Breast epithelium (tissue), 4 donors: ENCODE measurements at regions not wholly inside any gene's neighbourhood (a gene's known extent, or its start where the extent isn't known, plus 50 kb on each side); places are given as distances from the start of the nearest gene placed in this dataset.
"Not testable (repeated sequence)": the region's sequence is repeated elsewhere in the genome, so short reads cannot be mapped to it uniquely, and the experiment has no call there.

ENCODE experiments used
- DNase-seq, 2 donors: peaks; one replicate each; pipeline ENCODE4 v3.0.0-alpha.2; 2019; ENCODE audit warnings: low spot score in 2 of 2
- H3K27ac ChIP-seq, 2 donors: fragments of 200-600 bp; sonication (generic) in 1 of 2; one replicate each; pipeline ENCODE4 v1.5.1; 2016 to 2019; ENCODE audit warnings: mild to moderate bottlenecking in 1 of 2
- H3K27me3 ChIP-seq, 2 donors: fragments of 200-600 bp; sonication (generic) in 1 of 2; one replicate each; pipeline versions ENCODE4 v1.5.1 to v1.6.0; 2017 to 2019; ENCODE audit warnings: control low read depth in 1 of 2, mild to moderate bottlenecking in 1 of 2
- H3K36me3 ChIP-seq: fragments of 200-600 bp; one replicate; pipeline ENCODE4 v1.5.1; 2019
- H3K4me1 ChIP-seq, 2 donors: fragments of 200-600 bp; sonication (generic); one replicate each; pipeline ENCODE4 v1.5.1; 2016 to 2019; ENCODE audit warnings: control low read depth in 1 of 2
- H3K4me3 ChIP-seq, 3 donors: fragments of 200-600 bp; sonication (generic); 1 replicate in 2 of 3; 2 replicates in 1 of 3; pipeline ENCODE4 v1.5.1; 2016 to 2019; ENCODE audit warnings: mild to moderate bottlenecking in 3 of 3, moderate library complexity in 2 of 3
- H3K9me3 ChIP-seq, 2 donors: fragments of 200-600 bp; sonication (generic) in 1 of 2; one replicate each; pipeline ENCODE4 v1.5.1; 2016 to 2019; ENCODE audit warnings: control low read depth in 1 of 2
- POLR2A ChIP-seq: fragments of 450-650 bp; IDR thresholded peaks from one replicate; pipeline ENCODE4 v1.6.1; 2016; ENCODE audit warnings: antibody characterized with exemption, mild to moderate bottlenecking, moderate library complexity
- POLR2AphosphoS5 ChIP-seq, 3 donors: sonication (generic); formaldehyde crosslinking; IDR thresholded peaks; one replicate each; pipeline ENCODE4 v1.6.1; 2017; ENCODE audit warnings: antibody characterized with exemption in 3 of 3
- intact Hi-C: fragments of 100-400 bp; cut with DNase I; formaldehyde crosslinking; loops from one replicate; pipeline ENCODE4 v1.15.1; 2023; ENCODE audit warnings: low total_unique reads

DNA sequence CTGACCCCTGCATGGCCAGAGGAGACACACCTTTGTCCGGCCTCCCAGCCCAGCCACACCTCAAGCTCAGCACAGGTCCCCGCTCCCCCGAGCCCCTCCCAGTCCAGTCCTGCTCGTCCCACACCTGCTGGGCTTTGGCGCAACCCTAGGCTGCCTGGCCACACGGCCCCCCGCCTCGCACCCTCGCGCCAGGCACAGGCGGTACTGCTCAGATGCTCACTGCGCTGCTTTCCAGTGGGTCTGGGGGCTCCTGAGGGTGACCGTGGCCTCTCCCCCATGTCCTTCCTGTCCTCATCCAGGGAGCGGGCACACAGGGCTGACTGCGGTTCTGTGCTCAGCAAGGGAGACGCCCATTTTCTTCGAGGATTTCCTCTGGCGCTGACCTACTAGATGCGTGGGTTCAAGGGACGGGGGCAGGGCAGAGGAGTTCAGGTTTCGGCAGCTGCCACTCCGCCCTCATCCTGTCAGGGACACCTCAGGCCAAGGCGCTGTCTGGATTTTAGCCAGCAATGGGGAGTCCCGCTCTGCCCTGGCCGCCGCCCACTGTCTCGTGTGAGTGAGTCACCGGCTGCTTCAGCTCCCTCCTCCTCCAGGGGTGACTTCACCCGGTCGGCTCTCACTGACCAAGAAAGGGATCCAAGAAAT lies 118.0 kb upstream of the ZNF469 start:
- Histone ChIP-seq H3K27ac (peak overlapping the region; percentile 48 to 75), H3K4me1 (peaks cover 0 to under 1% of the 10 kb centered on the region in 2 donors), H3K9me3 (no peaks in the 10 kb centered on the region), H3K36me3 (no peaks in the 10 kb centered on the region), H3K4me3 (peak overlapping the region in 2 of 3 donors; percentile 22 to 25), H3K27me3 (no peaks in the 10 kb centered on the region)
- intact Hi-C loops, result loop anchor here (5.0 kb wide), 1 partner anchor 63 kb away; no protein-coding TSS in a partner anchor
- TF ChIP-seq POLR2A (no peak), POLR2AphosphoS5 (IDR thresholded peaks at IDR 0.05) (peak; percentile 42 to 69 (median 67))
- peak; percentile 97 for DNase-seq

DNA sequence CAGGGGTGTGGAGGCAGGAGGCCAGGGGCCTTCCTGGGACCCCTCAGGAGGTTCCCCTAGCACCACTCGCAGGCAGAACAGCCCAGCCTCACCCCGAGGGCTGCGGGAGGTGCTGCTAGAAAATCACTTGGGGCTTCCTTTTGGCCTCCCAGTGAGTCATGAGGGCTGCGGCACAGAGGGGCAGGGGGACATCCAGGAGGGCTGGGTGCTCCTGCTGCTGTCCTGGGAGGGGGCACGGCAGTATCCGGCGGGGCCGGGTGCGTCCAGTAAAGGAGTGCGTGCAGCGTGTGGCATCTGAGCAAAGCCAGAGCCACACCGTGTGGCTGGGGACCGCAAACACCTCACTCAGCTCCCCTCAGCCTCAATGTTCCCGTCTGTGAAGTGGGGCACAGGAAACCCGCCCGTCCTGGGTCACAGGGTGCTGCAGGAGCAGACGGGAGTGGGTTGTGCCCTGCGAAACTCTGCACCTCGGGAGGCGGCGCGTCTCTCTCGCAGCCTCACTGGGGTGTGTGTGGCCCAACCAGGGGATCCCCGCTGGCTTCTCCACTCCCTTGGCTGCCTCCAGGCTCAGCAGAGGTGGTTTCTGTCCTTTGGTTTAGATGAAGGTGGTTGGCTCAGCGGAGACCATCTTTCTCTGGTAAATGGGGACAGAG lies 117.3 kb upstream of the ZNF469 start:
- DNase-seq, result peak in 1 of 2 donors; percentile 50
- H3K4me1 ChIP-seq, H3K36me3 ChIP-seq, H3K9me3 ChIP-seq, H3K27me3 ChIP-seq, intact Hi-C loops: not testable (repeated sequence)
- peak overlapping the region in 1 of 3 donors; percentile 25 for H3K4me3 ChIP-seq
- peak overlapping the region; percentile 48 to 75 for H3K27ac ChIP-seq

DNA sequence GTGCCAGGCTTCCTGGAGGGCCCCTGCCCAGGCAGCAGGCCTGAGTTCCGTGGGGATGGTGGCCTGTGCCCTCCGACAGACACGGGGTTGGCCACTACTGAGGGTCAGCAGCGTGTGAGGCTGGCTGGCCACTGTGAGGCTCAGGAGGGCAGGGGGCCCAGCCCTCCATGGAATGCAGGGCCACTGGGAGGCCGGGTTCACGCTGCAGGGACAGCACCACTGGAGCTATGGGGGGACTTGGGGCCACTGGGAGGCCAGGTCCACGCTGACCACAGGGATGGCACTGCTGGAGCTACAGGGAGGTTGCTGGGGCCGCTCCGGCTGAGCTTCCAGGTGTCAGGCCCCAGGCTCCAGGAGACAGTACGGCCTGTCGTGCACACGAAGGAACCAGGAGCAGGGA lies 116.7 kb upstream of the ZNF469 start:
- H3K27ac ChIP-seq, H3K4me3 ChIP-seq, intact Hi-C loops, H3K27me3 ChIP-seq, H3K4me1 ChIP-seq, H3K36me3 ChIP-seq, H3K9me3 ChIP-seq: not testable (repeated sequence)
- peak in 1 of 2 donors; percentile 40 for DNase-seq

DNA sequence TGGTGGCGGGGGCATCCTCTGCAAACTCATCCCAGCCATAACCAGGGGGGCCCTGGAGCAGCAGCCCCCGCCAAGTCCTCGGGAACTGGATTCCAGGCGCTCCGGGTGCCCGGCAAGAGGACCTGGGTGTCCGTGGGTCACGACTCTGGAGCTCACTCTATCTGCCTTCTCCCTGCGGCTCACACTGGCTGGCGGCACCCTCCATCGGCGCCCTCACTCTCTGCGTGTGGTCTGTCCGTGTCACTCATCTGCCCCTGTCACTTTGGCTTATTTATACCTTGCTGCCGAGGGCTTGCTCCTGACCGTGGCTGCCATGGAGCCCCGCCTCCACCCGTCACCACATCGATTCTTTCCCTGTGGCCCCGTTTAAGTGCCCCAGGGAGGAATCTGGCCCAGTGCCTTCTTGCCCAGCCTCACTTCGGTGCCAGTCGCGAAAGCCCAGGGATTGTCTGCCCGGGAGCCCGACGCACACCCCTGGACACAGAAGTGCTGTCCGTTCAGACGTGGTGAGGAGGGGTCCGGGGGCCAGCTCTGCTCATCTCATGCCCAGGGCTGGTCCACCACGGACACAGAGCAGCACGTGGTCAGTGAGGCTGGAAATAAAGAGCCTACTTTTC lies 115.7 kb upstream of the ZNF469 start:
- intact Hi-C loops, H3K27ac ChIP-seq, H3K9me3 ChIP-seq, H3K27me3 ChIP-seq, H3K36me3 ChIP-seq, H3K4me1 ChIP-seq, H3K4me3 ChIP-seq: not testable (repeated sequence)
- peak in 1 of 2 donors; percentile 38 for DNase-seq

DNA sequence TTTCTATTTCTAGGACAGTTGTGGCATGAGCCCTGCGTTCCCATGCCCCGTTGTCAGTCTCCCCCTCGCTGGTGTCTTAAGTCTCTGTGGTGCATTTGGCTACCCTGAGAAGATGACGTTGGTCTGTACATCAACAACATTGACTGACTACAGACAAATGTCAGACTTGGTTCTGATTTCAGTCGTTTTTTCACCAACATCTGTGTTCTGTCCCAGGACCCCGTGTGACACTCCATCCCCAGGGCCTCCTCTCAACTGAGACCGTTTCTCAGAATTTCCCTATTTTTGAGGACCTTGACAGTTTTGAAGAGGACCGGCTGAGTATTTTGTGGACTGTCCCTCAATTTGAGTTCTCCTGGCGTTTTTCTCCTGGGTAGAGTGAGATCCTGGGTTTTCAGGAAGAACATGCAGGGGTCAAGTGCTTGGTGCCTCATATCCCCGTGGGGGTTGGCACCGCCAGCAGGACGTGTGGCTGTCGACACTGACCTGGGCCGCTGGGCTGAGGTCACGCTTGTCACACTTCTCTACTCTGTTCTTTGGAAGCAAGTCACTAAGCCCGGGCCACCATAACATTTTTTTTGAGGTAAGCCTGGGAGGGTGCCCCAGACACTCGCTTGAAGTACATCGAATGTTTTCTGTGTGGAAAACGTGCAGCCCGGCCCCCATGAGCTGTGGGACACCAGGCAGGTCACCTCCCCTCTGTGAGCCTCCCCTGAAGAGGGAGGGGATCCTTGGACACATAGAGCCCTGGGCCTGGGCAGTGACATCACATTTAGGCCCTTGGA lies 114.4 kb upstream of the ZNF469 start:
- DNase-seq, H3K9me3 ChIP-seq, H3K4me3 ChIP-seq, intact Hi-C loops, H3K27ac ChIP-seq, H3K36me3 ChIP-seq, H3K4me1 ChIP-seq, H3K27me3 ChIP-seq: not testable (repeated sequence)

DNA sequence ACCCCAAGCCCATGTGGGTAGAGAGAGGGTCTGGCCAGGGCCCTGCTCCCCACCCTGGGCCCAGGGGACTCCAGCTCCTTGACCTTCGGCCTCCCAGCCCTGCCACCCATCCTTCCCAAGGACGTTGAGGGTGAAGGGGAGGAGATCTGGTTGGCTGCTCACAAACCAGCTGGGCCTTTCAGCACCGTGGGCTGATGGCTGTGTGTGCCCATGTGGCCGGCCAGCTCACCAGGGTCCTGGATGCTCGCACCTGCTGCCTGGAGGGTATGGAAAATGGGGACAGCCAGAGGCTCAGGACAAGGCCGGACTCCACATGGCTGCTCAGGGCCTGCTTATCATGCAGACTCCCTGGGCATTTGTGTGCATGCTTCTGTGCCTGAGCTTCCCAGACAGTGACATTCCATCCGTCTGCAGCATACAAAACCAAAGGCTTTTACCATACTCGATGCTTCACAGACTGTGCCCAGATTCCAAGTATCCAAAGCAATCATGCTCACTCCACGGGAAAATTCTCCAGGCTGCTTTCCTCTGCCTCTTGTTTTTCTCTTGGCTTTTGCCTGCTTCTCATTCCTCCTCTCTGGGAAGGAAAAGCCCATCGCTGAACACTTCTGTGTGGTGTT lies 112.5 kb upstream of the ZNF469 start:
- H3K4me3 ChIP-seq, H3K4me1 ChIP-seq, intact Hi-C loops, H3K27ac ChIP-seq, DNase-seq, H3K36me3 ChIP-seq, H3K9me3 ChIP-seq, H3K27me3 ChIP-seq: not testable (repeated sequence)

DNA sequence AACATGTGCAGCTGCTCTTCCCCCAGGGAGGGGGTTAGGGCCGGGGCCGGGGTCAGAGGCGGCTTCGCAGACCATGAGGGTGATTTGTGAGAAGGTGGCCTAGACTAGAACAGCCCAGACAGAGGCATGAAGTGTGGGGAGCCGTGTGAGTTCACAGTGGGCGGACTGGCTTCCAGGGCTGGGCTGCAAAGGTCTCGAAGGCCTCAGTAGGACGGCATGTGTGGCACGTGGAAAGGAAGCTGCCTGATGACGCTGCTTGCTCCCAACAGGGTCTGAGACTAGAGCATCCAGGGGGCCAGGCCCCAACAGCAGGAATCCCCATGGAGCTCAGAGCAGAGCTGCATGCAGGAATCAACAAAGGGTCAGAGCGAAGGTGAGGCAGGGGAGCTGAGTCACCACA lies 111.5 kb upstream of the ZNF469 start:
- H3K4me3 ChIP-seq, H3K27ac ChIP-seq, H3K4me1 ChIP-seq, intact Hi-C loops, H3K27me3 ChIP-seq, H3K9me3 ChIP-seq, H3K36me3 ChIP-seq, DNase-seq: not testable (repeated sequence)

DNA sequence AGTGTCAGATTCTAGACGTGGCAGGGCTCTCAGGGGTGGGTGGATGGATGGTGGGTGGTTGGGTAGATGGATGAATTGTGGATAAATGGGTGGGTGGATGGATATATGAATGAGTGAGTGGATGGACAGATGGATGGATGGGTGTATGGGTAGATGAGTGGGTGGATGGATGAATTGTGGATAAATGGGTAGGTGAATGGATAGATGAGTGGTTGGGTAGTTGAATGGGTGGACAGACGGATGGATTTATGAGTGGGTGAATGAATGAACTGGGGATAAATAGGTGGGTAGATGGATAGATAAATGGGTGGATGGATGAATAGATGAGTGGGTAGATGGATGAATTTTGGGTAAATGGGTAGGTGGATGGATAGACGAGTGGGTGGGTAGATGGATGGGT lies 111.0 kb upstream of the ZNF469 start:
- H3K4me1 ChIP-seq, DNase-seq, H3K27me3 ChIP-seq, H3K36me3 ChIP-seq, H3K27ac ChIP-seq, intact Hi-C loops, H3K4me3 ChIP-seq, H3K9me3 ChIP-seq: not testable (repeated sequence)

DNA sequence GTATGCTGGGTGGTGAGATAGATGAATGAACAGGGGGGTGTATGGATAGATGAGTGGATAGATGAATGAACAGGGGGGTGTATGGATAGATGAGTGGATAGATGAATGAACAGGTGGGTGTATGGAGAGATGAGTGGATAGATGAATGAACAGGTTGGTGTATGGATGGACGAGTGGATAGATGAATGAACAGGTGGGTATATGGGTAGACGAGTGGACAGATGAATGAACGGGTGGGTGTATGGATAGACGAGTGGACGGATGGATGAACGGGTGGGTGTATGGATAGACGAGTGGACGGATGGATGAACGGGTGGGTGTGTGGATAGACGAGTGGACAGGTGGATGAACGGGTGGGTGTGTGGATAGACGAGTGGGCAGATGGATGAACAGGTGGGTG lies 110.3 kb upstream of the ZNF469 start:
- H3K4me3 ChIP-seq, H3K9me3 ChIP-seq, H3K27ac ChIP-seq, H3K27me3 ChIP-seq, H3K36me3 ChIP-seq, intact Hi-C loops, H3K4me1 ChIP-seq, DNase-seq: not testable (repeated sequence)
